ENCODE measurements at regions not wholly inside any gene's neighbourhood (a gene's known extent, or its start where the extent isn't known, plus 50 kb on each side); places are given as distances from the start of the nearest gene placed in this dataset.
"Not testable (repeated sequence)": the region's sequence is repeated elsewhere in the genome, so short reads cannot be mapped to it uniquely, and the experiment has no call there.

GRCh38 chr6:121791396-121792315, 356.2 kb downstream of the GJA1 start:
- no peak for TF ChIP-seq CTCF (IDR thresholded peaks at IDR 0.05; ENCODE audit: low read depth, low read length)
- H3K4me3 ChIP-seq (ENCODE audit: low read depth, low read length), result no peak overlapping the region

GRCh38 chr6:121794630-121795029, 359.2 kb downstream of the GJA1 start:
- TF ChIP-seq CTCF (IDR thresholded peaks at IDR 0.05; ENCODE audit: low read depth, low read length), result no peak
- no peak overlapping the region for H3K4me3 ChIP-seq (ENCODE audit: low read depth, low read length)

GRCh38 chr6:121797598-121797997, 362.2 kb downstream of the GJA1 start:
- H3K4me3 ChIP-seq (ENCODE audit: low read depth, low read length), result not testable (repeated sequence)

GRCh38 chr6:121798126-121798525, 362.7 kb downstream of the GJA1 start:
- not testable (repeated sequence) for H3K4me3 ChIP-seq (ENCODE audit: low read depth, low read length)

GRCh38 chr6:121799574-121799973, 364.1 kb downstream of the GJA1 start:
- no peak for TF ChIP-seq CTCF (IDR thresholded peaks at IDR 0.05; ENCODE audit: low read depth, low read length)

GRCh38 chr6:121800047-121800446, 364.6 kb downstream of the GJA1 start:
- H3K4me3 ChIP-seq (ENCODE audit: low read depth, low read length), result no peak overlapping the region
- TF ChIP-seq CTCF (IDR thresholded peaks at IDR 0.05; ENCODE audit: low read depth, low read length), result no peak

More at GRCh38 chr6:121799574-121799973, 364.1 kb downstream of the GJA1 start:
- no peak overlapping the region for H3K4me3 ChIP-seq (ENCODE audit: low read depth, low read length)

- TF ChIP-seq CTCF (IDR thresholded peaks at IDR 0.05; ENCODE audit: low read depth, low read length), result no peak
- no peak overlapping the region for H3K4me3 ChIP-seq (ENCODE audit: low read depth, low read length)
These were observed 370.7 kb downstream of the GJA1 start for GRCh38 chr6:121806116-121806515.

GRCh38 chr6:121809211-121809610, 373.8 kb downstream of the GJA1 start:
- no peak for TF ChIP-seq CTCF (IDR thresholded peaks at IDR 0.05; ENCODE audit: low read depth, low read length)

More at GRCh38 chr6:121809211-121809610, 373.8 kb downstream of the GJA1 start:
- no peak overlapping the region for H3K4me3 ChIP-seq (ENCODE audit: low read depth, low read length)

Data from WI38 (cell line).